Hepatocyte (in vitro differentiated cells): ENCODE measurements at regions not wholly inside any gene's neighbourhood (a gene's known extent, or its start where the extent isn't known, plus 50 kb on each side); places are given as distances from the start of the nearest gene placed in this dataset.

Experiments
- CTCF ChIP-seq: fragments of 200-600 bp; sonication (generic); IDR thresholded peaks from 2 replicates; pipeline ENCODE4 v1.5.1; 2016; ENCODE audit warnings: antibody characterized with exemption, mild to moderate bottlenecking; ENCODE audit not compliant: poor library complexity
- EZH2phosphoT487 ChIP-seq: fragments of 200-600 bp; sonication (generic); IDR thresholded peaks from one replicate; pipeline ENCODE4 v1.6.1; 2018; ENCODE audit warnings: antibody characterized with exemption, mild to moderate bottlenecking, low read depth, moderate library complexity; ENCODE audit not compliant: unreplicated experiment, severe bottlenecking

- TF ChIP-seq CTCF (no peak), EZH2phosphoT487 (no peak)
These were observed 150.5 kb upstream of the LPP start for GRCh38 chr3:188003188-188004171.
